ENCODE measurements at regions not wholly inside any gene's neighbourhood (a gene's known extent, or its start where the extent isn't known, plus 50 kb on each side); places are given as distances from the start of the nearest gene placed in this dataset.
A peak's percentile ranks its signal among the peaks of the same experiment; 100 is the strongest.

- Mint-ChIP-seq H3K9me3 (peaks cover 2 to 10% (median 6%) of the 10 kb centered on the region in 7 donors), H3K4me3 (peak overlapping the region in 1 of 4 donors; percentile 59), H3K27ac (no peak overlapping the region), H3K27me3 (peaks cover 4% of the 10 kb centered on the region), H3K36me3 (no peaks in the 10 kb centered on the region), H3K4me1 (peaks cover 0 to 3% (median 1%) of the 10 kb centered on the region in 4 donors)
- Histone ChIP-seq H3K27me3 (ENCODE audit: control insufficient read depth, insufficient read depth, low read length) (no peaks in the 10 kb centered on the region), H3K27ac (ENCODE audit: insufficient read depth, low read length, poor library complexity, severe bottlenecking) (no peak overlapping the region), H3K4me3 (ENCODE audit: low read depth, low read length) (no peak overlapping the region), H3K9me3 (ENCODE audit: control insufficient read depth in 2 of 2, low read length in 2 of 2) (peaks cover 3 to 4% of the 10 kb centered on the region in 2 experiments), H3K36me3 (ENCODE audit: control insufficient read depth, insufficient read depth, low read length) (no peaks in the 10 kb centered on the region), H3K4me1 (ENCODE audit: control insufficient read depth, insufficient read depth, low read length, poor library complexity, severe bottlenecking) (no peaks in the 10 kb centered on the region)
- ATAC-seq (ENCODE audit: low read depth in 2 of 2), result no peak
- DNase-seq, result no peak
Measured at GRCh38 chr1:29557701-29558600, 321.6 kb downstream of the PTPRU start.

- H3K9me3 ChIP-seq (ENCODE audit: control insufficient read depth in 2 of 2, low read length in 2 of 2), result no peaks in the 10 kb centered on the region
- H3K4me1 ChIP-seq (ENCODE audit: control insufficient read depth, insufficient read depth, low read length, poor library complexity, severe bottlenecking), result no peaks in the 10 kb centered on the region
- ATAC-seq (ENCODE audit: low read depth in 2 of 2), result no peak
- no peaks in the 10 kb centered on the region for H3K36me3 ChIP-seq (ENCODE audit: control insufficient read depth, insufficient read depth, low read length)
- H3K27me3 ChIP-seq (ENCODE audit: control insufficient read depth, insufficient read depth, low read length), result no peaks in the 10 kb centered on the region
- DNase-seq, result no peak
- Mint-ChIP-seq H3K4me3 (no peak overlapping the region), H3K36me3 (no peaks in the 10 kb centered on the region), H3K9me3 (peaks cover 0 to 3% (median 0%) of the 10 kb centered on the region in 7 donors), H3K4me1 (peaks cover 0 to 3% (median 1%) of the 10 kb centered on the region in 4 donors), H3K27me3 (peaks cover 4% of the 10 kb centered on the region), H3K27ac (no peak overlapping the region)
- no peak overlapping the region for H3K4me3 ChIP-seq (ENCODE audit: low read depth, low read length)
- H3K27ac ChIP-seq (ENCODE audit: insufficient read depth, low read length, poor library complexity, severe bottlenecking), result no peak overlapping the region
Measured at GRCh38 chr1:29557066-29557465, 320.7 kb downstream of the PTPRU start.

- Histone ChIP-seq H3K4me1 (ENCODE audit: control insufficient read depth, insufficient read depth, low read length, poor library complexity, severe bottlenecking) (no peaks in the 10 kb centered on the region), H3K36me3 (ENCODE audit: control insufficient read depth, insufficient read depth, low read length) (no peaks in the 10 kb centered on the region), H3K4me3 (ENCODE audit: low read depth, low read length) (no peak overlapping the region), H3K9me3 (ENCODE audit: control insufficient read depth in 2 of 2, low read length in 2 of 2) (no peaks in the 10 kb centered on the region), H3K27ac (ENCODE audit: insufficient read depth, low read length, poor library complexity, severe bottlenecking) (no peak overlapping the region), H3K27me3 (ENCODE audit: control insufficient read depth, insufficient read depth, low read length) (no peaks in the 10 kb centered on the region)
- ATAC-seq (ENCODE audit: low read depth in 2 of 2), result no peak
- Mint-ChIP-seq H3K4me3 (no peak overlapping the region), H3K9me3 (peaks cover 0 to 3% (median 0%) of the 10 kb centered on the region in 7 donors), H3K27ac (no peak overlapping the region), H3K4me1 (peaks cover 0 to 3% (median 1%) of the 10 kb centered on the region in 4 donors), H3K36me3 (no peaks in the 10 kb centered on the region), H3K27me3 (peaks cover 4% of the 10 kb centered on the region)
- DNase-seq, result no peak
Measured at GRCh38 chr1:29556657-29557056, 320.3 kb downstream of the PTPRU start.

- Mint-ChIP-seq H3K27ac (no peak overlapping the region), H3K36me3 (no peaks in the 10 kb centered on the region), H3K4me3 (no peak overlapping the region), H3K9me3 (peaks cover 0 to 8% (median 0%) of the 10 kb centered on the region in 7 donors), H3K4me1 (peaks cover 0 to 3% (median 1%) of the 10 kb centered on the region in 4 donors), H3K27me3 (no peaks in the 10 kb centered on the region)
- no peaks in the 10 kb centered on the region for H3K27me3 ChIP-seq (ENCODE audit: control insufficient read depth, insufficient read depth, low read length)
- no peaks in the 10 kb centered on the region for H3K36me3 ChIP-seq (ENCODE audit: control insufficient read depth, insufficient read depth, low read length)
- ATAC-seq (ENCODE audit: low read depth in 2 of 2) (no peak), DNase-seq (no peak)
- no peak overlapping the region for H3K27ac ChIP-seq (ENCODE audit: insufficient read depth, low read length, poor library complexity, severe bottlenecking)
- H3K9me3 ChIP-seq (ENCODE audit: control insufficient read depth in 2 of 2, low read length in 2 of 2), result no peaks in the 10 kb centered on the region
- no peaks in the 10 kb centered on the region for H3K4me1 ChIP-seq (ENCODE audit: control insufficient read depth, insufficient read depth, low read length, poor library complexity, severe bottlenecking)
- H3K4me3 ChIP-seq (ENCODE audit: low read depth, low read length), result no peak overlapping the region
Measured at GRCh38 chr1:29555043-29555620, 318.8 kb downstream of the PTPRU start.

- peaks cover 0 to 3% (median 1%) of the 10 kb centered on the region in 4 donors for H3K4me1 Mint-ChIP-seq
- no peaks in the 10 kb centered on the region for H3K27me3 Mint-ChIP-seq
- Histone ChIP-seq H3K4me3 (ENCODE audit: low read depth, low read length) (no peak overlapping the region), H3K9me3 (ENCODE audit: control insufficient read depth in 2 of 2, low read length in 2 of 2) (no peaks in the 10 kb centered on the region), H3K27me3 (ENCODE audit: control insufficient read depth, insufficient read depth, low read length) (no peaks in the 10 kb centered on the region), H3K36me3 (ENCODE audit: control insufficient read depth, insufficient read depth, low read length) (no peaks in the 10 kb centered on the region), H3K27ac (ENCODE audit: insufficient read depth, low read length, poor library complexity, severe bottlenecking) (no peak overlapping the region), H3K4me1 (ENCODE audit: control insufficient read depth, insufficient read depth, low read length, poor library complexity, severe bottlenecking) (no peaks in the 10 kb centered on the region)
- H3K4me3 Mint-ChIP-seq, result no peak overlapping the region
- H3K36me3 Mint-ChIP-seq, result no peaks in the 10 kb centered on the region
- H3K9me3 Mint-ChIP-seq, result peaks cover 0 to 8% (median 0%) of the 10 kb centered on the region in 7 donors
- ATAC-seq (ENCODE audit: low read depth in 2 of 2), result no peak
- H3K27ac Mint-ChIP-seq, result no peak overlapping the region
- no peak for DNase-seq
Measured at GRCh38 chr1:29554208-29554778, 318.0 kb downstream of the PTPRU start.

- peaks cover 0 to 5% (median 0%) of the 10 kb centered on the region in 7 donors for H3K9me3 Mint-ChIP-seq
- no peaks in the 10 kb centered on the region for H3K36me3 Mint-ChIP-seq
- Histone ChIP-seq H3K36me3 (ENCODE audit: control insufficient read depth, insufficient read depth, low read length) (no peaks in the 10 kb centered on the region), H3K27me3 (ENCODE audit: control insufficient read depth, insufficient read depth, low read length) (no peaks in the 10 kb centered on the region), H3K4me3 (ENCODE audit: low read depth, low read length) (no peak overlapping the region), H3K9me3 (ENCODE audit: control insufficient read depth in 2 of 2, low read length in 2 of 2) (no peaks in the 10 kb centered on the region), H3K4me1 (ENCODE audit: control insufficient read depth, insufficient read depth, low read length, poor library complexity, severe bottlenecking) (no peaks in the 10 kb centered on the region), H3K27ac (ENCODE audit: insufficient read depth, low read length, poor library complexity, severe bottlenecking) (no peak overlapping the region)
- no peaks in the 10 kb centered on the region for H3K27me3 Mint-ChIP-seq
- DNase-seq (no peak), ATAC-seq (ENCODE audit: low read depth in 2 of 2) (no peak)
- H3K27ac Mint-ChIP-seq, result no peak overlapping the region
- no peak overlapping the region for H3K4me3 Mint-ChIP-seq
- H3K4me1 Mint-ChIP-seq, result peaks cover 0 to 3% (median 1%) of the 10 kb centered on the region in 4 donors
Measured at GRCh38 chr1:29551123-29551936, 315.0 kb downstream of the PTPRU start.

- H3K4me1 Mint-ChIP-seq, result no peaks in the 10 kb centered on the region
- Histone ChIP-seq H3K27ac (ENCODE audit: insufficient read depth, low read length, poor library complexity, severe bottlenecking) (no peak overlapping the region), H3K9me3 (ENCODE audit: control insufficient read depth in 2 of 2, low read length in 2 of 2) (no peaks in the 10 kb centered on the region), H3K36me3 (ENCODE audit: control insufficient read depth, insufficient read depth, low read length) (no peaks in the 10 kb centered on the region), H3K4me1 (ENCODE audit: control insufficient read depth, insufficient read depth, low read length, poor library complexity, severe bottlenecking) (no peaks in the 10 kb centered on the region), H3K4me3 (ENCODE audit: low read depth, low read length) (no peak overlapping the region), H3K27me3 (ENCODE audit: control insufficient read depth, insufficient read depth, low read length) (no peaks in the 10 kb centered on the region)
- no peak overlapping the region for H3K27ac Mint-ChIP-seq
- no peak overlapping the region for H3K4me3 Mint-ChIP-seq
- no peaks in the 10 kb centered on the region for H3K36me3 Mint-ChIP-seq
- no peaks in the 10 kb centered on the region for H3K27me3 Mint-ChIP-seq
- ATAC-seq (ENCODE audit: low read depth in 2 of 2) (no peak), DNase-seq (no peak)
- peaks cover 0 to 5% (median 0%) of the 10 kb centered on the region in 7 donors for H3K9me3 Mint-ChIP-seq
Measured at GRCh38 chr1:29550119-29550841, 314.0 kb downstream of the PTPRU start.
